ENCODE measurements at regions not wholly inside any gene's neighbourhood (a gene's known extent, or its start where the extent isn't known, plus 50 kb on each side); places are given as distances from the start of the nearest gene placed in this dataset.

GRCh38 chr7:119919986-119920385, 353.0 kb upstream of the KCND2 start (continued):
- TF ChIP-seq, protein P1, sequence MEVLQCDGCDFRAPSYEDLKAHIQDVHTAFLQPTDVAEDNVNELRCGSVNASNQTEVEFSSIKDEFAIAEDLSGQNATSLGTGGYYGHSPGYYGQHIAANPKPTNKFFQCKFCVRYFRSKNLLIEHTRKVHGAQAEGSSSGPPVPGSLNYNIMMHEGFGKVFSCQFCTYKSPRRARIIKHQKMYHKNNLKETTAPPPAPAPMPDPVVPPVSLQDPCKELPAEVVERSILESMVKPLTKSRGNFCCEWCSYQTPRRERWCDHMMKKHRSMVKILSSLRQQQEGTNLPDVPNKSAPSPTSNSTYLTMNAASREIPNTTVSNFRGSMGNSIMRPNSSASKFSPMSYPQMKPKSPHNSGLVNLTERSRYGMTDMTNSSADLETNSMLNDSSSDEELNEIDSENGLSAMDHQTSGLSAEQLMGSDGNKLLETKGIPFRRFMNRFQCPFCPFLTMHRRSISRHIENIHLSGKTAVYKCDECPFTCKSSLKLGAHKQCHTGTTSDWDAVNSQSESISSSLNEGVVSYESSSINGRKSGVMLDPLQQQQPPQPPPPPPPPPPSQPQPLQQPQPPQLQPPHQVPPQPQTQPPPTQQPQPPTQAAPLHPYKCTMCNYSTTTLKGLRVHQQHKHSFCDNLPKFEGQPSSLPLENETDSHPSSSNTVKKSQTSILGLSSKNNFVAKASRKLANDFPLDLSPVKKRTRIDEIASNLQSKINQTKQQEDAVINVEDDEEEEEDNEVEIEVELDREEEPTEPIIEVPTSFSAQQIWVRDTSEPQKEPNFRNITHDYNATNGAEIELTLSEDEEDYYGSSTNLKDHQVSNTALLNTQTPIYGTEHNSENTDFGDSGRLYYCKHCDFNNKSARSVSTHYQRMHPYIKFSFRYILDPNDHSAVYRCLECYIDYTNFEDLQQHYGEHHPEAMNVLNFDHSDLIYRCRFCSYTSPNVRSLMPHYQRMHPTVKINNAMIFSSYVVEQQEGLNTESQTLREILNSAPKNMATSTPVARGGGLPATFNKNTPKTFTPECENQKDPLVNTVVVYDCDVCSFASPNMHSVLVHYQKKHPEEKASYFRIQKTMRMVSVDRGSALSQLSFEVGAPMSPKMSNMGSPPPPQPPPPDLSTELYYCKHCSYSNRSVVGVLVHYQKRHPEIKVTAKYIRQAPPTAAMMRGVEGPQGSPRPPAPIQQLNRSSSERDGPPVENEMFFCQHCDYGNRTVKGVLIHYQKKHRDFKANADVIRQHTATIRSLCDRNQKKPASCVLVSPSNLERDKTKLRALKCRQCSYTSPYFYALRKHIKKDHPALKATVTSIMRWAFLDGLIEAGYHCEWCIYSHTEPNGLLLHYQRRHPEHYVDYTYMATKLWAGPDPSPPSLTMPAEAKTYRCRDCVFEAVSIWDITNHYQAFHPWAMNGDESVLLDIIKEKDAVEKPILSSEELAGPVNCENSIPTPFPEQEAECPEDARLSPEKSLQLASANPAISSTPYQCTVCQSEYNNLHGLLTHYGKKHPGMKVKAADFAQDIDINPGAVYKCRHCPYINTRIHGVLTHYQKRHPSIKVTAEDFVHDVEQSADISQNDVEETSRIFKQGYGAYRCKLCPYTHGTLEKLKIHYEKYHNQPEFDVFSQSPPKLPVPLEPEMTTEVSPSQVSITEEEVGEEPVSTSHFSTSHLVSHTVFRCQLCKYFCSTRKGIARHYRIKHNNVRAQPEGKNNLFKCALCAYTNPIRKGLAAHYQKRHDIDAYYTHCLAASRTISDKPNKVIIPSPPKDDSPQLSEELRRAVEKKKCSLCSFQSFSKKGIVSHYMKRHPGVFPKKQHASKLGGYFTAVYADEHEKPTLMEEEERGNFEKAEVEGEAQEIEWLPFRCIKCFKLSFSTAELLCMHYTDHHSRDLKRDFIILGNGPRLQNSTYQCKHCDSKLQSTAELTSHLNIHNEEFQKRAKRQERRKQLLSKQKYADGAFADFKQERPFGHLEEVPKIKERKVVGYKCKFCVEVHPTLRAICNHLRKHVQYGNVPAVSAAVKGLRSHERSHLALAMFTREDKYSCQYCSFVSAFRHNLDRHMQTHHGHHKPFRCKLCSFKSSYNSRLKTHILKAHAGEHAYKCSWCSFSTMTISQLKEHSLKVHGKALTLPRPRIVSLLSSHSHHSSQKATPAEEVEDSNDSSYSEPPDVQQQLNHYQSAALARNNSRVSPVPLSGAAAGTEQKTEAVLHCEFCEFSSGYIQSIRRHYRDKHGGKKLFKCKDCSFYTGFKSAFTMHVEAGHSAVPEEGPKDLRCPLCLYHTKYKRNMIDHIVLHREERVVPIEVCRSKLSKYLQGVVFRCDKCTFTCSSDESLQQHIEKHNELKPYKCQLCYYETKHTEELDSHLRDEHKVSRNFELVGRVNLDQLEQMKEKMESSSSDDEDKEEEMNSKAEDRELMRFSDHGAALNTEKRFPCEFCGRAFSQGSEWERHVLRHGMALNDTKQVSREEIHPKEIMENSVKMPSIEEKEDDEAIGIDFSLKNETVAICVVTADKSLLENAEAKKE (CRISPR knock-in tag; IDR thresholded peaks at IDR 0.05): no peak
- TF ChIP-seq CTCF (conservative IDR thresholded peaks at IDR 0.05; ENCODE audit: low read depth in 2 of 2): no peak

DNA sequence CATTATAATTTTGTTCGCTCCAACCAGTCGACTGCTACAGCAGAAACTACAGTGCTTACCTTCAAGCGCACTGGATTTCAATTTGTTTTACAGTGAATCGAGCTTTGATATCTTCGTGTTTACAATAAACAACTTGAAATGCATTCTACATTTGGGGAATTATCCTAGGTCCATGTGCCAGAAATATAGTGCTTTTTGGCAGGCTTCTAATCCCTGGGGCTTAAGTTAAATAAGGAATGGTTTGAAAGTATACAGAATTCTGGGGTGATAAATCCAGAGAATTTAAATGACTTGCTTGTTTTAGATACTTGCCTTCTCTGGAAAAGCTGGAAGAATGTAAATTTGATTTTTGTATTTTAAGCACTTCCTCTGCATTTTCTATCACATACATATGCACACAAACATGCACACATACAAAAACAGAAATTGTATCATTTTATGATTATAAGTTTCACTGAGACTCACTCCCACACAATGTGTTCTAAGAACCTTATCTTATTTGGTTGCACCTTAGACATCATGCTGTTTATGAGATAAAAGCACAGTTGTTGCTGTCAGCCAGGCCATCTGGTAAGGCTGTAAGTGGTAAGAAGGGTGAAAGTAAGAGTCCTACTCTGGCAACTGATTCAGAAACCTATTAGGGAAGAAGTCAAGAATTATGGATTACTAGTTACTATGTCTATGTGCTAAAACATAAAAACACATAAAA, 347.2 kb upstream of the KCND2 start:
- no peak overlapping the region for H3K27ac Mint-ChIP-seq
- TF ChIP-seq ZNF114 (CRISPR knock-in tag; IDR thresholded peaks at IDR 0.05) (no peak), EZH2 (IDR thresholded peaks at IDR 0.05; ENCODE audit: low read depth, unreplicated experiment) (no peak)
- TF ChIP-seq, protein P1 (CRISPR knock-in tag; IDR thresholded peaks at IDR 0.05): no peak

More for the DNA sequence above, 347.2 kb upstream of the KCND2 start:
- Histone ChIP-seq H3K27me3 (ENCODE audit: insufficient read depth) (no peaks in the 10 kb centered on the region), H3F3A (replicated peaks; ENCODE audit: low read depth) (no peaks in the 10 kb centered on the region), H3K79me2 (replicated peaks; ENCODE audit: insufficient read depth) (no peaks in the 10 kb centered on the region), H3K4me1 (ENCODE audit: insufficient read depth) (no peaks in the 10 kb centered on the region), H3K27ac (ENCODE audit: low read depth) (no peak overlapping the region), H3K4me3 (no peak overlapping the region), H4K20me1 (replicated peaks; ENCODE audit: insufficient read depth) (no peaks in the 10 kb centered on the region), H3K9me2 (ENCODE audit: insufficient read depth) (peaks cover 8% of the 10 kb centered on the region; the same call in 1 of the 2 replicates), H3K4me2 (no peak overlapping the region), H2AFZ (no peak overlapping the region; the same call in 1 of the 2 replicates), H3K36me3 (ENCODE audit: insufficient read depth) (no peaks in the 10 kb centered on the region)
- ATAC-seq (no peak), DNase-seq (ENCODE audit: low spot score) (no peak)
- Mint-ChIP-seq H3K4me3 (no peak overlapping the region), H3K9me3 (no peaks in the 10 kb centered on the region), H3K36me3 (ENCODE audit: low read depth) (peaks cover 3% of the 10 kb centered on the region; the same call in 1 of the 3 replicates), H3K4me1 (peaks cover 4% of the 10 kb centered on the region; the same call in 2 of the 3 replicates), H3K27me3 (ENCODE audit: insufficient read depth, low read depth, poor library complexity) (peaks cover 3% of the 10 kb centered on the region)

Data from GM23338 (cell line).